GM18508 (cell line): ENCODE measurements at regions not wholly inside any gene's neighbourhood (a gene's known extent, or its start where the extent isn't known, plus 50 kb on each side); places are given as distances from the start of the nearest gene placed in this dataset.
A peak's percentile ranks its signal among the peaks of the same experiment; 100 is the strongest.

ENCODE experiments used
- ATAC-seq: cut with Tn5 transposase; IDR thresholded peaks from one replicate; pipeline ENCODE4 v1.9.1; 2021; ENCODE audit warnings: moderate number of reproducible peaks; ENCODE audit not compliant: insufficient read depth, unreplicated experiment

DNA sequence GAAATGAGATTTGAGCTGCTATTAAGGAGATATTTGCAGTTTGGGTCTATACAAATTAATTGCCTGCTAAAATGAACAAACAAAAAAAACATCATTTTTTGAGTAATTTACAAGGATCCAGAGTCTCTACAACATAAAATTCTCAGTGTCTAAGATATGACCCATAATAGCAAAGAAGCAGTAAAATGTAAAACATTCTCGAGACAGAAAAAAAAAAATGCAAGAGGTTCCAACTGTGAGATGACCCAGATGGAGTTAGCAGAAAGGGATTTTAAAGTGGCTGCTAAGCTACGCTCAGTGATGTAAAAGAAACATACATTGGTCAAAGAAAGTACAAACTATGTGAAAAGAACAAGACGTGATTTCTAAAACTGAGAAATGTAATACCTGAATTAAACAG, 471.0 kb downstream of the SH2D4B start:
- ATAC-seq = no peak

DNA sequence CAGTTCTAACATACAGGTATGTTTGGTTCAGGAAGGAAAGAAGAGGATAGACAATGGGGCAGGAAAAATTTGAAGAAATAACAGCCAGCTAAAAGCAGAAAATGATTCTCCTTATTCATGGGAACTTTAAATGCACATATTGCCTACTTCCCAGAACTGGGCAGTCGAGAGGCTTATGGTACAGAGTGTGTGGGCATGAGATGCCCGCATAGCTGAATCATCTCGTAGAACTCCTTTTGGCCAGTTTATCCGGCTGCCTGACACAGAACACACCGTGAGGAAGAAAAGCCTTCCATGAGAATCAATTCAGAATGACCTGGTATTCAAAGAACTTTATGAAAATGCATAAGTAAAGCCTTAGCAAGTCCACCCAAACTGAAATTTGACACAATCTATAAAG, 471.6 kb downstream of the SH2D4B start:
- ATAC-seq = no peak

DNA sequence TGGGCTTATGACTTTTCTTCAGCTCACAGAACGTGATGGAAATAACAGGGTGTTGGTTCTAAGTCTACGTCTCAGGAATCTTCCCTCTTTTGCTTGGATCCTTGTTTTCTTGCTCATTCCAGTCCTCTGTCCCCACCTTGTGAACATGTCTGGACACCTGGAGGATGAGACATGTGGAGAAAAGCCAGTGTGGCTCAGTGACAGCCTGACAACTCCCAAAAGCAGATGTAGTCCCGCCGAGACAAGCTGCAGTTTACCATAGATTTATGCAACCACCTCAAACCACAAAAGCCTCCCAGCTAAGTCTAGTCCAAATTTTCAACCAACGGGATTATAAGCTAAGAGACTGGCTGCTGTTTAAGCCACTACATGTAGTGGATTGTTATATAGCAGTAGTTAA, 476.1 kb downstream of the SH2D4B start:
- ATAC-seq = no peak

DNA sequence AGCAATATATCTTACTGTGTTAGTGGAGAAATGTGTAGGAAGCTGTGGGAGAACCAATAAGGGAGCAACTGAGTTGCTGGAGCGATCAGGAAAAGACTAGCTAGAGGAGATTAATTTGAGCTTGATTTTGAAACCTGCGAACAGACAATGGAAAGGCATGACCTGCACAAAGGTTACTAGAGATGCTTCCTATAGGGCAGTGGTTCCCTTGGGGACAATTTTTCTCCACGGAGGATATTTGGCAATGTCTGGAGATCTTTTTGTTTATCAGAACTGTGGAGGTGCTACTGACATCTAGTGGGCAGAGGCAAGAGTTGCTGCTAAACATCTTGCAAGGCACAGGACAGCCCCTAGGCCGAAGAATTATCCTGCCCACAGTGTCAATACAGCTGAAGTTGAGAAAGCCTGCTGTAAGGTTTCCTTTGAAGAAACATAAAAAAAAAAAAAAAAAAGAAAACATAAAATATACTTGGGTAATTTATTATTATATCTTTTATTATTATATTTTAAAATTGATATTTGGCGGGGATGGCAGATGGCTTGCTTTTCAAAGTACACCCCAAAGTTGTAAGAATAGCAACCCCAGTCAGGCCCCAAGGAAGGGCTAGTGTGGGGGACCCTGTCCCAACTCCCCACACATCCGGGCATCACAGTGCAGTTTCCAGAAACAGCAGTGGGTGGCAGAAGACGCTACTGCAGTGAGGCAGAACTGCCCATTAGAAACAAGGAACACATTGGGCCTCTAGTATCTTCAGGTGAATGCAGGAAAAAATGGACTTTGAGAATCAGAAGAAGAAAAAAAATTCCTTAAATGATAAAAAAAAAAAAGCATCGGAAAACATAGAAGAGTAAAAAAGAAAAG, 481.6 kb downstream of the SH2D4B start:
- no peak for ATAC-seq

DNA sequence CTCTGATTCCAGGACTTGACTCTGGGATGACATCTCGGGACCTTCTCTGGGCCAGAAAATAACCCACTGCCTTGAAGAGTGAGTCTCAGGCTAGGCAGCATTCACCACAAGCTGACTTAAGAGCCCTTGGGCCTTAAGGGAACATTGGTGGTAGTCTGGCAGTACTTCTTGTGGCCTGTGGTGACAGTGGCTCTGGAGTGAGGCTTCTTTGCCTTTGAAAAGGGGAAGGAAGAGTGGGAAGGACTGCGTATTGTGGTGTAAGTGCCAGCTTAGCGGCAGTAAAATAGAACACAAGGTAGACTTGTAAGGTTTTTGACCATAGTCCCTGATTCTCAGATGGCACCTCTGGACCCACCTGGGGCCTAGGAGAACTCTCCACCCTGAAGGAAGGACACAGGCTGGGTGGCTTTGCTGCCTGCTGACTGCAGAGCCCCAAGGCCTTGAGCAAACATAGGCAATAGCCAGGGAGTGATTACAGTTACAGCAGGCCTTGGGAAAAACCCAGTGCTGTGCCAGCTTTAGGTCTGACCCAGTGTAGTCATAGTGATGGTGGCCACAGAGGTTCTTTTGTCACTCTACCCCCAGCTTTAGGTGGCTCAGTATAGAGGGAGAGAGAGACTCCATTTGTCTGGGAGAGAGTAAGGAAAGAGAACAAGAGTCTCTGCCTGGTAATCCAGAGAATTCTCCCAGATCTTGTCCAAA, 483.9 kb downstream of the SH2D4B start:
- ATAC-seq = no peak

DNA sequence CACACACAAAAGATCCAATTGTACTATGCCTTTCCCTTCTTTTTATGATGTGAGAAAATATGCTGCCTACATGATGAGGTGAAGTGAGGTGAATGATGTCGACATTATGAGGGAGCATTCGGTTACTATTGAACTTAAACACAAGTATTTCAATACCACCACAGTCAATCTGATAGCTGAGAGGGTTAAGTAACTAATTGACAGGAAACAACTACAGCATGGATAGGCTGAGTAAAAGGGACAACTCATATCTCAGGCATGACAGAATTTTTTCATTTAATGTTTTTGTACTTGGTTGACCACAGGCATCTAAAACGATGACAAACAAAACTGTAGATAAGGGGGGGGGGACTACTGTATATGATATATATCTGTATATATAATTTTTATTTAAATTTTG, 488.9 kb downstream of the SH2D4B start:
- no peak for ATAC-seq

DNA sequence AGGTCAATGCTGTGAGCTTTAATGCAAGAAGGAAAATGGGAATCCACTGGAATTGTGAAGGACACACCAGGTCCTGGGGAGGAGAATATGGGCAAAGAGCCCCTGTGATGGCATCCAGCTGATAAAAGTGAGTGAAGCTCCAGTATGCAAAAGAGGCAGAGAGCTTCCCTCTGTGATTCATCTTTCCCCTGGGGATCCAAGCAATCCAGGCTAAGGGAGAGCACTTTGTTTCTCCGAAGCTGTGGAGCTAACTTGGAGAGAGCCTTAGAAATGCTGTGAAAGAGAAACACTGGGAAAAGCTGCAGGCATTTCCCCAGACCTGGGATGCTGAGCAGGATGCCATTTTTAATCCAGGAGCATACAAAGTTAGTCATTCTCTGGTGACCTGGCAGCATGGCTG, 489.5 kb downstream of the SH2D4B start:
- no peak for ATAC-seq

DNA sequence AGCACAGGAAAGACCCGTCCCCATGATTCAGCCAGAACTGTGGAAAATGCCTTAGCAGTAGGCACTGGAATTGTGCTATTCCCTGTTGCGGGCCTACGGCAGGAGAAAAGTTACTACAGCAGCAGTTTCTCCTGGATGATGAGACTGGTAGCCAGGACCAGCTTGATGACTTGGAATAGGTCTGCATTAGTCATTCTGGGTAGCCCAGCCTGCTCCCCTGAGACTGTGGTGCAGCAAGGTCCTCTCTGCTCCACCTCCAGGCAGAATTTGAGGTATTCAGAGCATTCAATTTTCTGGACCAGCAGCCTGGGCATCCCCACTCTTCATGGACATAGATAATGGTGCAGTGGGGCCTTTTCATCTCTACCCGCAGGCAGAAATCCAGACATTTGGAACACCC, 490.0 kb downstream of the SH2D4B start:
- ATAC-seq = no peak

DNA sequence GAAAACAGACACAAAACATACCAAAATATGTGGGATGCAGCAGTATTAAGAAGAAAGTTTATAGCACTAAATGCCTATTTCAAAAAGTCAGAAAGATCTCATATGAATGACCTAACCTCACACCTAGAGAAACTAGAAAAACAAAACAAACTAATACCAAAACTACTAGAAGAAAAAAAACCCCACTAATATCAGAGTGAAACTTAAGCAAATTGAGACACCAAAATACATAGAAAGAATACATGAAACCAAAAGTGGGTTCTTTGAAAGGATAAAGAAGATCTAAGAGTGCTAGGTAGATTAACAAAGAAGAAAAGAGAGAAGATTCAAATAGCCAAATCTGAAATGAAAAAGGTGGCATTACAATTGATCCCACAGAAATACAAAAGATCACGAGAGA, 494.1 kb downstream of the SH2D4B start:
- ATAC-seq = peak; percentile 81

DNA sequence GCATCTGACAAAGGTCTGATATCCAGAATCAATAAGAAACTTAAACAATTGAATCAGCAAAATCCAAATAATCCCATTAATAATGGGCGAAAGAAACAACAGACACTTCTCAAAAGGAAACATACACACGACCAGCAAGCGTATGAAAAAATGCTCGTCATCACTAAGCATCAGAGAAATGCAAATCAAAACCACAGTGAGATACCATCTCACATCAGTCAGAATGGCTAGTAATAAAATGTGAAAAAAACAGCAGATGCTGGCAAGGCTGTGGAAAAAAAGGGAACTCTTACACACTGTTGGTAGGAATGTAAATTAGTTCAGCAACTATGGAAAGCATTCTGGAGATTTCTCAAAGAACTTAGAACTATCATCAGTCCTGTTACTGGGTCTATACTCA, 496.7 kb downstream of the SH2D4B start:
- no peak for ATAC-seq

DNA sequence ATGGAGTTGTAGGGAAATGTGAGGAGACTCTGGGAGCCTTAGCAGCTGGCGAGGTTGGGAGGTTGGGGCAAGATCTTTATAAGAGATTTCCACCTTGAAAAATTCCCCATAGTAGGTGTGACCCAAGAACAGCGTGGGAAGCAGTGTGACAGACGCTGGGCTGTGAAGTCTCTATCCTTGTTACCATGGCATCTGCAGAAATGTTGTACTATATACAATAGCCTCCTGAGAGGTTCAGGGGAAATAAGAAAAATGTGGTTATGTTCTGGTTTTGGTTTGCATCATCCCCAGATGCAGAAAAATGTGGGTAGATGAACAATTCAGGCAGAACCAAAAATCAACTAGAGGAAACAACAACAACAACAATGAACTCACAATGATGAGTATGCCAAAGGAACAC, 498.6 kb downstream of the SH2D4B start:
- peak; percentile 62 for ATAC-seq

DNA sequence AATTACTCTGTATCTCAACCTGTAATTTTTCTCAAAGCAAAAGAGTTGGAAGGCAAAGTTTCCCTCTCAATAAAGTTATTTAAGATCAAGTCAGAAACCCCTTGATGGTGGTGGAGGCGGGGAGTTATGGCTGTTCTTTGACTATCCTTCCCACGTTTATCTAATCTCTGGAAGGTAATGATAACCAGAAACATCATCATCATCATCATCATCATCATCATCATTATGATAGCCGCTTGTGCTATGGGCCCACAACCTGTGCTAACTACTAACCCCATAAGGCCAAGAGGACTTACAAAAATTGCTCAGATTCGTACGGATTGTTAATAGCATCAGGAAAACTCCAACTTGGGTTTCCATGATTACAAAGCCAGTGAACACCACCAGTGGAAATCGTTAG, 502.3 kb downstream of the SH2D4B start:
- no peak for ATAC-seq

DNA sequence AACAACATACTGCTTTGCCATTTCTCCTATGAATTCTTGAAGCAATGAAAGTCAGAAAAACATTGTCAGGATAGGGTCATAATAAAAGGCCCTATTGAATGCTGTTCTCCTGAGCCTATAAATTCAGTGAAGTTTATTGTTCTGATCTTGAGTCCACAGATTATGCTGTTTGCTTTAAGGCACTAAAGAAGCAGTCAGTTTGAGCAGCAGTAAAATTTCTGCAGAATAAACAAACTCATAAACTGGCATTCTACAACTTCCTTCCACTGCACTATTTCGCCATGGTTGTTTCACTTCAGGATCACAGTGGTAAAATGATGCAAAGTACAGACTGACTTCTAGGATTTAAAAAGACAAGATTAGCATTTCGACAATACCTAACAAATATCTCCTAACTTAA, 503.2 kb downstream of the SH2D4B start:
- no peak for ATAC-seq

DNA sequence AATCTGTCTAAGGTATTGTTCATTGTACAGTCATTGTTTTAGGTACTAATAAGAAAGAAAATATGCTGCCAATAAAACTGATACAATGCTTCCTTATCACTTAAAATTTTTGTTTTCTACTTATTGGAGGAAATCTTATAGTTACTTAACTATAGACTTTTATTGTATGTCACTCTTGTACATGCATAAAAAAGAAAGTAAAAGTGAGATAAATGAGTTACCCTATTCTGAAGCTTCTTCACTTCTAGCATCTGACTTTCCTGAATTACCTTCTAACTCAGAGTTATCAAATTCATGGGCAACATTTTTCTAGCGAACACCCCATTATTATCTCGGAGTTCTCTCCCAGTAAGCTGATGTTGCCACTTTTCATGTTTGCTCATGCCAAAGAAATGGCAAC, 504.9 kb downstream of the SH2D4B start:
- no peak for ATAC-seq

DNA sequence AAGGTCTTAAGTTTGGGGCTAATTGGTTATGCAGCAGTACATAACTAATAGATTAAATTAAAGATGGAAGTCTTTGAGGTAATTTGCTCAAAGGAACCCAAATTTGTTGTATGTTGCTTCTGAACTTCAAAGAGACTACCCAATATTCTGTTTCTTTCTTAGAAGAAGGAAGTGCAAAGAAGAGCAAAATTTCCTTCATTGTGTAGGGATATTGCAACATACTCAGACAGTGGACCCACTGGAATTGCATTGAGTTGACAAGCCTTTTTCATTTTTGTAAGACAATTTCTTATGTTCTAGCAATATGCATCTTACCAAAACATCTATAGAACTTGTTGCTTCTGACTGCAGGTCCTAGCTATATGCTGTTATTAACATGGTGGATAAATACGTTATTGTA, 527.8 kb downstream of the SH2D4B start:
- ATAC-seq = no peak

DNA sequence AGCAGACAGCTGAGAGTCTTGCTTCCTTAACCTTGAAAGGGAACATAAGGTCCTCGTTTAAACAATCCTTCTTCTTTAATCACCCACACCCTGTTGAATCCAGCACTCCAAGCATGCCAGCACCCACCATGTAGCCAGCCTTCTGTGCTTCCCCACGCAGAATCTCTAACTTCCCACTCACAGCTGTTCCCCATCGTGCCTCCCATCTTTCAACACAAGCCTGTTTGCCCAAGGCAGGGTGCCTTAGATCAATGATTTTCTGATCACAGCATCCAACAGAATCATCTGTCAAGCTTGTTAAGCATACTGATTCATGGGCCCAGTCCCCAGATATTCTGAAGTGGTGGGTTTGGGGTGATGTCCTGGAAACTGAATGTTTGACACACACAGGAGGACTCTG, 530.8 kb downstream of the SH2D4B start:
- ATAC-seq = no peak

DNA sequence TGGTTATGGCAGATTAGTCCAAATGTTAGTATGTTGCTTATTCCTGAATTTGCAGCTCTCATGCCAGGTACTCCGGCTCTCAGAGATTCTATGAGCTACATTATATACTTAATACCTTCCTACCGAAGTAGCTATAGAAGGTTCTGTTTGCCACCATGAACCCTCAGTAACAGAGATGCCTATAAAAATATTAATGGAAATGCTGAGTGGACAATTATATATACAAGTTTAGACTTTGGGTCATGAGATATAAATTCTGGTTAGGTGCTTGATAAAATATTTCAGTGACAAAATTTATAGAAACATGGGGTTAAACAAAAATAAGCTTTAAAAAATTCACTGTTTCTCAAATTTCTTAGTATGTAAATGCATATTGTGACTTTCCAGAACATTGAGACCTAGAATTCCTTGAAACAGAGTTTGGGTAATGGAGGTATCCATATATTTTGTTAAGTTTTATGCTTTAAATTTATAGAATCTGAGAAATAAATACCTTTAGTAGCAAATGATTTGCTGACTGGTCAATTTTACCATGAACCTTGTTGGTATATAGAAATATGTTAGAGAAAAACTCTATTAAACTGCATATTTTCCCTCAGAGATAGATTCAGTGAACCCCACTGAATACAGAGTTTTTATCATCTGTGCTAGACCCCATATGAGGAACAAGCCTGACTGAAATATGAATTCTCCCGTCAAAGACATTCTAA, 533.5 kb downstream of the SH2D4B start:
- ATAC-seq = no peak

DNA sequence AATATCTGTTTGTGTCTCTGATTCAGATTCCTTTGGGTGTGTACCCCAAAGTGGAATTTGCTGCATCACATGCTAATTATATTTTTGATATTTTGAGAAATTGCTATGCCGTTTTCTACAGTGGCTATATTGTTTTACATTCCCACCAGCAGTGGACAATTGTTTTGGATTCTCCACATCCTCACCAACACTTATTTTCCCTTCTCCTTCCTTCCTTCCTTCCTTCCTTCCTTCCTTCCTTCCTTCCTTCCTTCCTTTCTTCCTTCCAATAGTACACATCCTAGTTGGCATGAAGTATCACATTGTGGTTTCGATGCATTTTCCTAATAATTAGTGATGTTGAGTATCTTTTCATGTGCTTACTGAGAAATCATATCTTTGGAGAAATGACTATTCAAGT, 535.5 kb downstream of the SH2D4B start:
- ATAC-seq = no peak

DNA sequence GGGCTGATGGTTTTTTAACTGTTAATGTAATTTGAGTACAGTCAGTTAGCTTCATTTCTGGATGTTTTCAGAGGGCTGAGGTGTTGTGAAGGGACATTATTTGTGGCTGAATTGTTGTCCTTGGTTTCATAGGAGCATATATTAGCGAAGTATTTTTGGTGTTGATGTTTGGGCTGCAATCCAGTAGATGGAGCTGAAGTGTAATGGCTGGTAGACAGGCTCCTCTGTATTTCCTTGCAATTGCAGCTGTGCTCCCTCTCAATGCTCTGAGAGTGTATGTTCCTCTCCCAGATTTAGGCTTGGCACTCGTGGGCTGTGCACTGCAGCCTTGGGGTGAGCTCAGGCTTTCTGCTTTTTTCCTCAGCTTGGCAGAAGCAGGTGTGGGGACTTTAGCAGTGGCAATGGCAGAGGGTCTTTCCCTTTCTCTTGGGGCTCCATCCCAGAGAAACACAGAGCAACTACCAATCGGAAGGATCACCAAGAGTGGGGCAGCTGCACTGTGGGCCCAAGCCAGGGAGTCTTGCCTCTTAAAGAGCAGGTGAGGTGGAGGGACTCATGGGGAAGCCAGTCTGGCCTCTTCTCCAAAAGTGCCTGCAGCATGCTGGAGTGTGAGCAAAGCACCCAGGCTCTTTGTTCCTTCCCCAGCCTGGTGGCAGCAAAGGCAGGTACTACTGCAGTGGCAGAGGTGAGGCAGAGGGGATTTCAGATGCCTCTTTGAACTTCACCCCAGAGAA, 544.4 kb downstream of the SH2D4B start:
- no peak for ATAC-seq

DNA sequence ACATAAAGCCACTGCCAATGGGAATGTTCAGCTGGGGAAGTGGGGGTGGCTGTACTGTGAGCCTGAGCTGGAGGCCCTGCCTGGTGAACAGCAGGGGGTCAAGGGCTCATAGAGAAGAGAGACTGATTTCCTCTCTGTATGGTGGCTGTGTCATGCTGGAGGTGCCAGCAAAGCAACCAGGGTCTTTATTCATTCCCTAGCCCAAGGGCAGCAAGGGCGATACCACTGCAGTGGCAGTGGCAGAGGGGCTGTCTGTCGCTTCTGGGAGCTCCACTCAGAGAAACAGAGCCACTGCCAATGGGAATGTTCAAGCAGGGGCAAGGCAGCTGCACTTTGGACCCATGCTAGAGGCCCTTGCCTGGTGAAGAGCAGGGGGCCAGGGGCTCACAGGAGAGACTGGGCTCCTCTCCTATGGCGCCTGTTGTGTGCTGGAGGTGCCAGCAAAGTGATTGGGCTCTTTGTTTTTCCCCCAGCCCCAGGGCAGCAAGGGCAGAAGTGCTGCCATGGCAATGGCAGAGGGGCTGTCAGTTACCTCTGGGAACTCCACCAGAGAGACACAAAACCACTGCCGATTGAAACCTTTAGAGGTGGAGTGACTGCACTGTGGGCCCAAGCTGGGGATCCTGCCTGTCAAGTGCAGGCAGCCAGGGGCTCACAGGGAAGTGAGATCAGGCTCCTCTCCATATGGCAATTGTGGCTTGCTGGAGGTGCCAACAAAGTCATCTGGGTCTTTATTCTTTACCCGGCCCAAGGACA, 545.1 kb downstream of the SH2D4B start:
- no peak for ATAC-seq
